ENCODE measurements at regions not wholly inside any gene's neighbourhood (a gene's known extent, or its start where the extent isn't known, plus 50 kb on each side); places are given as distances from the start of the nearest gene placed in this dataset.
"Not testable (repeated sequence)": the region's sequence is repeated elsewhere in the genome, so short reads cannot be mapped to it uniquely, and the experiment has no call there.

GRCh38 chr3:4030624-4031023 is 231.4 kb downstream of the LRRN1 start:
- DNase-seq: no peak

GRCh38 chr3:4033296-4033695 is 234.1 kb downstream of the LRRN1 start:
- no peak for DNase-seq

- no peak for DNase-seq
These were observed 236.8 kb downstream of the LRRN1 start for GRCh38 chr3:4036046-4036445.

GRCh38 chr3:4038351-4038750 is 239.1 kb downstream of the LRRN1 start:
- no peak for DNase-seq

GRCh38 chr3:4042070-4042469 is 242.8 kb downstream of the LRRN1 start:
- no peak for DNase-seq

GRCh38 chr3:4042869-4043268 is 243.6 kb downstream of the LRRN1 start:
- DNase-seq: no peak

- no peak for DNase-seq
These were observed 244.8 kb downstream of the LRRN1 start for GRCh38 chr3:4043867-4044575.

- no peak for DNase-seq
These were observed 245.4 kb downstream of the LRRN1 start for GRCh38 chr3:4044619-4045018.

- DNase-seq: no peak
These were observed 246.5 kb downstream of the LRRN1 start for GRCh38 chr3:4045756-4046155.

- DNase-seq: no peak
These were observed 248.1 kb downstream of the LRRN1 start for GRCh38 chr3:4047366-4047765.

- no peak for DNase-seq
These were observed 250.5 kb upstream of the SETMAR start for GRCh38 chr3:4052706-4053105.

GRCh38 chr3:4053975-4054374 is 249.2 kb upstream of the SETMAR start:
- no peak for DNase-seq

- DNase-seq: no peak
These were observed 243.1 kb upstream of the SETMAR start for GRCh38 chr3:4060064-4060463.

GRCh38 chr3:4060603-4061002 is 242.6 kb upstream of the SETMAR start:
- no peak for DNase-seq

GRCh38 chr3:4061195-4061594 is 242.0 kb upstream of the SETMAR start:
- no peak for DNase-seq

- no peak for DNase-seq
These were observed 241.3 kb upstream of the SETMAR start for GRCh38 chr3:4061783-4062360.

- DNase-seq: no peak
These were observed 240.5 kb upstream of the SETMAR start for GRCh38 chr3:4062621-4063020.

- DNase-seq: no peak
These were observed 239.1 kb upstream of the SETMAR start for GRCh38 chr3:4063916-4064574.

- no peak for DNase-seq
These were observed 238.1 kb upstream of the SETMAR start for GRCh38 chr3:4065085-4065484.

GRCh38 chr3:4065554-4065953 is 237.6 kb upstream of the SETMAR start:
- DNase-seq: no peak

GRCh38 chr3:4067893-4068292 is 235.3 kb upstream of the SETMAR start:
- DNase-seq: no peak

- no peak for DNase-seq
These were observed 233.4 kb upstream of the SETMAR start for GRCh38 chr3:4069796-4070195.

- DNase-seq: no peak
These were observed 231.5 kb upstream of the SETMAR start for GRCh38 chr3:4071481-4072184.

GRCh38 chr3:4077278-4077677 is 225.9 kb upstream of the SETMAR start:
- not testable (repeated sequence) for DNase-seq
